Breast epithelium (tissue), 4 donors: ENCODE measurements at regions not wholly inside any gene's neighbourhood (a gene's known extent, or its start where the extent isn't known, plus 50 kb on each side); places are given as distances from the start of the nearest gene placed in this dataset.

ENCODE experiments used
- DNase-seq, 2 donors: peaks; one replicate each; pipeline ENCODE4 v3.0.0-alpha.2; 2019; ENCODE audit warnings: low spot score in 2 of 2
- H3K27ac ChIP-seq, 2 donors: fragments of 200-600 bp; sonication (generic) in 1 of 2; one replicate each; pipeline ENCODE4 v1.5.1; 2016 to 2019; ENCODE audit warnings: mild to moderate bottlenecking in 1 of 2
- H3K27me3 ChIP-seq, 2 donors: fragments of 200-600 bp; sonication (generic) in 1 of 2; one replicate each; pipeline versions ENCODE4 v1.5.1 to v1.6.0; 2017 to 2019; ENCODE audit warnings: control low read depth in 1 of 2, mild to moderate bottlenecking in 1 of 2
- H3K36me3 ChIP-seq: fragments of 200-600 bp; one replicate; pipeline ENCODE4 v1.5.1; 2019
- H3K4me1 ChIP-seq, 2 donors: fragments of 200-600 bp; sonication (generic); one replicate each; pipeline ENCODE4 v1.5.1; 2016 to 2019; ENCODE audit warnings: control low read depth in 1 of 2
- H3K4me3 ChIP-seq, 3 donors: fragments of 200-600 bp; sonication (generic); 1 replicate in 2 of 3; 2 replicates in 1 of 3; pipeline ENCODE4 v1.5.1; 2016 to 2019; ENCODE audit warnings: mild to moderate bottlenecking in 3 of 3, moderate library complexity in 2 of 3
- H3K9me3 ChIP-seq, 2 donors: fragments of 200-600 bp; sonication (generic) in 1 of 2; one replicate each; pipeline ENCODE4 v1.5.1; 2016 to 2019; ENCODE audit warnings: control low read depth in 1 of 2
- CTCF ChIP-seq, 3 donors: fragments of 450-650 bp; IDR thresholded peaks; one replicate each; pipeline ENCODE4 v1.5.1; 2016 to 2017; ENCODE audit warnings: antibody characterized with exemption in 3 of 3, mild to moderate bottlenecking in 3 of 3, moderate library complexity in 3 of 3
- POLR2A ChIP-seq: fragments of 450-650 bp; IDR thresholded peaks from one replicate; pipeline ENCODE4 v1.6.1; 2016; ENCODE audit warnings: antibody characterized with exemption, mild to moderate bottlenecking, moderate library complexity
- POLR2AphosphoS5 ChIP-seq, 3 donors: sonication (generic); formaldehyde crosslinking; IDR thresholded peaks; one replicate each; pipeline ENCODE4 v1.6.1; 2017; ENCODE audit warnings: antibody characterized with exemption in 3 of 3
- intact Hi-C: fragments of 100-400 bp; cut with DNase I; formaldehyde crosslinking; loops from one replicate; pipeline ENCODE4 v1.15.1; 2023; ENCODE audit warnings: low total_unique reads

GRCh38 chr2:226551522-226552250 lies 247.9 kb downstream of the IRS1 start:
- H3K27me3 ChIP-seq, result no peaks in the 10 kb centered on the region
- H3K9me3 ChIP-seq, result no peaks in the 10 kb centered on the region
- no peak overlapping the region for H3K27ac ChIP-seq
- H3K4me1 ChIP-seq, result no peaks in the 10 kb centered on the region
- no peak overlapping the region for H3K4me3 ChIP-seq
- no peak for DNase-seq
- intact Hi-C loops, result no loop called here
- TF ChIP-seq POLR2A, result no peak
- TF ChIP-seq POLR2AphosphoS5 (IDR thresholded peaks at IDR 0.05), result no peak
- no peak for TF ChIP-seq CTCF (IDR thresholded peaks at IDR 0.05)
- H3K36me3 ChIP-seq, result no peaks in the 10 kb centered on the region

- TF ChIP-seq POLR2AphosphoS5 (IDR thresholded peaks at IDR 0.05) (no peak), CTCF (IDR thresholded peaks at IDR 0.05) (no peak), POLR2A (no peak)
- no peak overlapping the region for H3K4me3 ChIP-seq
- intact Hi-C loops, result no loop called here
- no peaks in the 10 kb centered on the region for H3K27me3 ChIP-seq
- no peaks in the 10 kb centered on the region for H3K9me3 ChIP-seq
- no peak for DNase-seq
- no peaks in the 10 kb centered on the region for H3K4me1 ChIP-seq
- no peaks in the 10 kb centered on the region for H3K36me3 ChIP-seq
- H3K27ac ChIP-seq, result no peak overlapping the region
These were observed 248.8 kb downstream of the IRS1 start for GRCh38 chr2:226550801-226551200.

GRCh38 chr2:226548732-226549131 lies 250.9 kb downstream of the IRS1 start:
- Histone ChIP-seq H3K27me3 (no peaks in the 10 kb centered on the region), H3K27ac (no peak overlapping the region), H3K4me3 (no peak overlapping the region), H3K9me3 (no peaks in the 10 kb centered on the region), H3K4me1 (no peaks in the 10 kb centered on the region), H3K36me3 (no peaks in the 10 kb centered on the region)
- DNase-seq, result no peak
- TF ChIP-seq CTCF (IDR thresholded peaks at IDR 0.05) (no peak), POLR2AphosphoS5 (IDR thresholded peaks at IDR 0.05) (no peak), POLR2A (no peak)
- intact Hi-C loops, result no loop called here

GRCh38 chr2:226544596-226545210 lies 254.9 kb downstream of the IRS1 start:
- no peak for DNase-seq
- no peaks in the 10 kb centered on the region for H3K27me3 ChIP-seq
- no peak overlapping the region for H3K27ac ChIP-seq
- intact Hi-C loops, result no loop called here
- H3K4me1 ChIP-seq, result no peaks in the 10 kb centered on the region
- TF ChIP-seq POLR2A, result no peak
- TF ChIP-seq POLR2AphosphoS5 (IDR thresholded peaks at IDR 0.05), result no peak
- TF ChIP-seq CTCF (IDR thresholded peaks at IDR 0.05), result no peak
- H3K36me3 ChIP-seq, result no peaks in the 10 kb centered on the region
- no peak overlapping the region for H3K4me3 ChIP-seq
- H3K9me3 ChIP-seq, result no peaks in the 10 kb centered on the region

- Histone ChIP-seq H3K27me3 (no peaks in the 10 kb centered on the region), H3K27ac (no peak overlapping the region), H3K9me3 (no peaks in the 10 kb centered on the region), H3K36me3 (no peaks in the 10 kb centered on the region), H3K4me1 (no peaks in the 10 kb centered on the region), H3K4me3 (no peak overlapping the region)
- intact Hi-C loops, result no loop called here
- DNase-seq, result no peak
- TF ChIP-seq POLR2A, result no peak
- no peak for TF ChIP-seq CTCF (IDR thresholded peaks at IDR 0.05)
- no peak for TF ChIP-seq POLR2AphosphoS5 (IDR thresholded peaks at IDR 0.05)
These were observed 259.2 kb downstream of the IRS1 start for GRCh38 chr2:226540204-226540994.
